G401.6 (cell line): ENCODE measurements at regions not wholly inside any gene's neighbourhood (a gene's known extent, or its start where the extent isn't known, plus 50 kb on each side); places are given as distances from the start of the nearest gene placed in this dataset.
"Not testable (repeated sequence)": the region's sequence is repeated elsewhere in the genome, so short reads cannot be mapped to it uniquely, and the experiment has no call there.

Source experiments
- FAIRE-seq: peaks from 2 replicates; lab custom pipeline; 2012; peaks lifted over from hg19 to GRCh38; lab: Jason Lieb, UNC

DNA sequence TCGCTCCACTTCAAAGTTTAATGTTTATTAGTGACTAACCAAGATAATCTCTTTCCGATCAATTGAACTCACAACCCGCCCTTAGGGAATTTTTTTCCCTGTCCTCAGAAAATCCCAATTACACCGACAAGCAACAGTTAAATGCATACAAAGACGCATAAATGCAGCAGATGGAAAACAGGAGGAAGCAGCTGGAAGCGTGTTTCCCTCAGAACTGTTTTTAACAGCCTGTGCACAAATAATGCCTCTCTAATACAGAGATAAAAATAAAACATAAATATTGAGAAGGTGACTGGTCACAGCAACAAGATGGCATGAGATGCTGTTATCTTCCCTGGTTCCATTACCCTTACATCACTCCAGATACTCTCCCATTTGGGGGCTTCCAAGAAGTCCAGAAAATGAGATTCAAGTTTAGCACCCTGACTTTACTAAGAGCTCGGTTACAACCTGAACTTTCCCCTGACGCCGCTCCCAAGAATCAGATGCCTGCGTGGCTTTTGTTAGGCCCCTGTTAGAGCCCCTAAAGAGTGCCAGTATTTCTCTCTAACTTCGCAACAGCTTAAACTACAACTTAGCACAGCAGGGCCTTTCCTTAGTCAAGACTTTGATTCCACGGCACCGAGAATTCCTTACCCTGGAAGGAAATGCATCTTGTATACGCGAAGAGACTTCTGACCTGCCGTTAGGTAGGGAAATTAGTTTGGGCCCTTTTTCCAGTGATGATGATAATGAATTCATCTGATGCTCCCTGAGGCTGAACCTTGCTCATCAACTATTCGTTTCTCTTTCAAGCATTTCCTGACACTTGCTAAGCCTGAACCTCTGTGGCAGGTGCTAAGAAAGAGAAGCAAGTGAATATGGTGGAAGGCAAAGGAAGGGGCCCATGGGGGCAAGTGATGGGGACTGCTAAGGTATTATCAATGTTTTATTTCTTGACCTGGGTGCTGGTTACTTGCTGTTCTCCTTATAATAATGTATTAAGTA, 137.7 kb upstream of the SMYD2 start:
- no peak for FAIRE-seq

GRCh38 chr1:214144521-214144920, 136.4 kb upstream of the SMYD2 start:
- not testable (repeated sequence) for FAIRE-seq

DNA sequence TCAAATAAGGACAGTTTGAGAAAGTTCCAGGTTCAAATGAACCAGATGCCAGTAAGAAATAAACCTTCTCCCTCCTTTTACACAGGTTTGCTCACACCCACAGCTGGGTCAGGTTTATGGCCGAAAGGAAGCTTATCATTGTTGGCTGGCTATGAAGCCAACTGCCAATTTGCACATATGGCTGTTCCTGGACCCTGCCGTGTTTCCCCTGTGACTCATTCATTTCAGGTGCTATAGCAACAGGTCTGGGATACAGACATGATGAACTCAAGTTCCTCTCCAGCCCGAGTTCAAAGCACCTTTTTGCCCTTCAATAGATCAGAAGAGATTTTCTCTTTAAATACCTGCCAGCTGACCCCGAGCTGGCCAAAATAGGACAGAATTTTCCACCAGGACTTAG, 134.4 kb upstream of the SMYD2 start:
- no peak for FAIRE-seq

- no peak for FAIRE-seq
These were observed 126.2 kb upstream of the SMYD2 start for GRCh38 chr1:214154596-214155292.

GRCh38 chr1:214155987-214156625, 124.9 kb upstream of the SMYD2 start:
- FAIRE-seq = no peak

DNA sequence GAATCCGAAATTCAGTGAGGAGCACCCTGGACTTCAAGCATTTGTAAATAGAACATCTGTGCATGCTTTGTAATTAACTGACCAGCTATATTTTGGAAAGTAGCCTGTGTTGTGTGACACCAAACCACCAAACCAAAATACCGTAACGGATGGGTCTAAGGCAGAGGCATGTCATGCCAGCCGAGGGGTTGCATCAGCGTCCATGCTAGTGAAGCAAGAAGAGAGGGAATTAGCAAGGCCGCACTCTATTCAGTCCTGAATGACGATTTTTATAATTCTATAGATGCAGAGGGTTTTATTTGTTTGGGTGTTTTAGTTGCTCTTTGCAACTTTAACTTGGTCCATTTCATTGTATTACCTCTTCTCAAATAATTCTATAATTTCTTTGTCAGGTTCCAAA, 116.8 kb upstream of the SMYD2 start:
- FAIRE-seq = no peak

DNA sequence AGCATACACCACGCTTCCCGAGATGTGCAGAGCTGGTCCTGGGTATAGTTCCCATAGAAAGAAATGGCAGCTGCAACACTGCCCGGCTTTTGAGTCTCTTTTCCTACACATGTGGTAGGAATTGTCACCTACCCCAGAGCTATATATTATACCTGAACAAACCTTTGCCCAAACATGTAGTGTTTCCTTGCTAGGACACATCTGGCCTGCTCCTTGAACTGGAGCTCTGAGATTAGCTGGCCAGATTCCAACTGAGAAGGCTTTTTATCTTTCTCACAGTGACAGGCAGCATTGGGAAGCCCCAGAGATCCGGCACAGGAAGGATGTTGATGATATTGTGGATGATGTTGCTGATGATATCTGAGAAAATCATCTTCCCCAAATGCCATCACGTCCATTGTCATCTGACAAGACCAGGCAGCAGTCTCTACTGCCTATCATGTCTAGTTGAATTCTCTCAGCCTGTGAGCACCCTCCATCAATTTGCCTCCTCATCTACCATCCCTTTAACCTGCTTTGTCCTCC, 115.0 kb upstream of the SMYD2 start:
- no peak for FAIRE-seq

- FAIRE-seq = no peak
These were observed 106.3 kb upstream of the SMYD2 start for GRCh38 chr1:214174508-214175199.

DNA sequence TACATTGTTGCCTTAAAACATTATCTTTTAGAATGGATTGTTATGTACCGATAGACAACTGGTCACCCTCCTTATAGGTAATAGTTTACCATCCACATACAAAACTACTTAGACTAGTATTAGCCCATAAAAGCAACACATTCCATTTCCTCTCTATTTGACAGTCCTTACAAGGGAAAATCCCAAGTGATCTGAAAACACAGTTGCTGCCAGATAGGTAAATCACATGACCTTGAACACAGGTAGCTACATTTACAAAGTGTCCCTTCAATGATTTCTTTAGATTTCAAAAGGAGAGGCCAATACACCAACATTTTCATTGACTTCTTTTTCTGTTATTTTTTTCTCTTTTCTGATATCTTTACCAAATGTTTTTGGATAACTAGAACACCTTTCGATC, 102.9 kb upstream of the SMYD2 start:
- FAIRE-seq = no peak

DNA sequence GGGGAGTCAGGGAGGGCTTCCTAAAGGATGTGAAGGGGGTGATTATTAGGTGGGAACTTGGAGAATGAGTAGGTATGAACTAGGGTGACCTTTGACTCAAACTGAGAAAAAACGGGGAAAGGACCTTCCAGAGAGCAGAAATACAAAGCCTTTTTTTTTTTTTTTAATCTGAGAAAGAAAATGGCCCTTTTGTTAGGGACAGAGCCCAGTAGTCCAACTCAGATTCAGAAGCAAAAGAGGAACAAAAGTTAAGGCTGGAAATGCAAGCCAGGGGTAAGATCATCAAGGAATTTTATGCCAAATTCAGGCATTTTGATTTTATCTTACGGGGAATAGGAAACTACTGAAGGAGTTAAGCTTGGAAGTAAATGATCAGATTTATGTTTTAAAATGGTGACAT, 96.0 kb upstream of the SMYD2 start:
- no peak for FAIRE-seq

GRCh38 chr1:214186103-214186824, 94.7 kb upstream of the SMYD2 start:
- FAIRE-seq = no peak

GRCh38 chr1:214187121-214187900, 93.6 kb upstream of the SMYD2 start:
- no peak for FAIRE-seq

- no peak for FAIRE-seq
These were observed 93.0 kb upstream of the SMYD2 start for GRCh38 chr1:214187933-214188332.

DNA sequence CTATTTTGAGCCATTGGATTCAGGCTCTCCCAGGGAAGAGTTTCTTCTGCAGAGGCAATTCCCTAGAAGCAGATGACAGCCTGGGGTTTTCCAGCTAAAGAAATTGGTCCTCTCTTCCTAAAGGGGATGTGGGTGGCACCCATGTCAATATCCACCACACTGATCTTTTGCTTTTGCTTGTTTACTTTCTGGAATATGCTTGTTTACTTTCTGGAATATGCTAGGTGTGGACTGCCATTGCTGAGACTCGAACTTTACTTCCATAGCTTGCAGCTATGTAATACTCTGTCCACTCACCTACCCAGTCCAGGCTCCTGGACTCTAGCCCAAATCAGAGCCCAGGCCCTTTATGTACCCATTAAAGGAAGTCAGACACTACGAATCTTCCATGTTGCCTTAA, 92.1 kb upstream of the SMYD2 start:
- no peak for FAIRE-seq

DNA sequence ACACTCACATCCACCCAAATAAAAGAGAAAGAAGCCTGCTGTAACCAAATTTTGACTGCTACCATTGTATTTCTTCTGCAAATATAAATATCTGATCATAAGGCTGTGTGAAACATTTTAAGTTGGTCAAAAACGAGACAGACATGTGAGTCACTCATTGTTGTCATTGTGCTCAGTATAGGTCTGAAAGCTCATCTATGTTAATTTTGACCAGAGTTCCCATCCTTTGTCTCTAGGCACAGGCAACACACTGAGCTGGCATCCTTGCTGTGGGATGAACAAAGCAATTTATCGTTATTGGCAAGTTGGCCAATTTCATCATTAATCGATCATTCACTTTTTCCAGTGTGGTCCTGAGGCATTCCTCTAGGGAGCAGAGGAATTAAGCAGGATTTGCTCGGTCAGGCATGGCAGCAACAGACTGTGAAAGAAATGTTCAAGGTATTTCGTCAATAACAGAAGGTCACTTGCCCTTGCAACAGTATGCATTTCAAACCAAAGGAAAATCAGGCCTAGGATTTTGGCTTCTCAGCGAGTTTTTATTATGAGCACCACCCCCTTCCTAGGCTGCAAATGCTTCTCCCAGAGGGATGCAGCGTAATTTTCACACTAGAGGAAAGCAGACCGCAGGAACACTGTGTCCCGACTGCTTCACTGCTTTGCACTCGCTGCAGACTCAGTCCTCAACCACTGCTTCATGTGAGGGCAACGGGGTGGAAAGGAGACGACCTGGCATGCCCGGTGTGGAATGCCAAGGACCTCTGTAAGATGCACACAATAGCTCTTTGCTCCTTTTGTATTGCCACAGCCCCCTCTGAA, 87.9 kb upstream of the SMYD2 start:
- no peak for FAIRE-seq

GRCh38 chr1:214193691-214194090, 87.3 kb upstream of the SMYD2 start:
- FAIRE-seq = no peak

DNA sequence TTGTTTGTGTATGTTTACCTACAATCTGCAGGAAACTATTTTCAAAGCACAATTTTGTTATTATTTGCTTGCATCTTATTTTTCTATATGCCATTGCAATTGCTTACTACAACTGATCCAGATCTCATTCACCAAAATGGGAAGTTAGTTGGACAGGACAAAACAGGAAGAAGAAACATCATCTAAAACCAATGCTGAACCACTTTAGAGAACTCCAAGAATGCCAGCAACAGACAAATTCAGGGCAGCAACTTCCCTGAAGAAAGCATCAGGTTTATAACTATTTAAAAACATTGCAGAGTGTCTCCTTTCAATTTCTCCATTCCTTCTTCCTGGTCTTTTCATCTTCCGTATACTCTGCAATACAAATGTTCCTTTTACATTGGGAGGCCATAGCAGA, 82.4 kb upstream of the SMYD2 start:
- no peak for FAIRE-seq

GRCh38 chr1:214199585-214199984, 81.4 kb upstream of the SMYD2 start:
- no peak for FAIRE-seq

DNA sequence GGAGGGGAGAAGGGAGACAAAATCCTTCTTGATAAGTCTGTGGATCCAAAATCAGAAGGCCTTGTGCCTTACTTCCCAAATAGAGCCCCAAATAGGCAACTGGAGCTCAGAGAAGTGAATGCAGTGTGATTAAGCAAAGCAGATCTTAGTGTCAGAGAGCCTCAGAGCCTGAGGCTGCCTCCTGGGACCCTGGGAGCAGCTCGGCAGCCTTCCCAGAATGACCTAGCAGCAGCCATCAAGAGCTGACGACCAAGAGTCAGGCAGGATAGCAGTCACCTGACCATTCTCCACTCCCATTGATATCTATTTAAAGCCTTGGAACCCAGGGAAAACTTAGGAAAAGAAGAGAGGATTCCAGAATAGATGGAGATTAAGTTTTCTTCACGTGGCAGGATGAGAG, 78.0 kb upstream of the SMYD2 start:
- no peak for FAIRE-seq

DNA sequence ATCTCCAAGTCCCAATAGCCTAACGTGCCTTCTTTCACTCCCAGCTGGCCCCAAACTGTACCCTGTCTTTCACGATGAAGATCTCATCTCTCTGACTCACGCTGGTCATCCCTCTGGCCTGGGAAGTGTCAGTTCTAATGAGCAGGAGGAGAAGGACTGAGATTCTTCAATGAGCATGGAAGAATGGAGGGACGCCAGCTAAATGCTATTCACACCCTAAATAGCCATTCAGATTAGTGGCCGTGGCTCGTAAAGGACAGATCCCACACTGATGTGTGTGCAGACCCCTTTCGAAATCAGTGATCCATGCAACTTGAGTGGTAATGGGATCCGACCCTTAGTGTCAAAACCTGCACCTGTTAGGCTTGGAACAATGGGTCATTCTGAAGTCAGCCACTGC, 75.9 kb upstream of the SMYD2 start:
- no peak for FAIRE-seq
